ENCODE measurements at regions not wholly inside any gene's neighbourhood (a gene's known extent, or its start where the extent isn't known, plus 50 kb on each side); places are given as distances from the start of the nearest gene placed in this dataset.

- TF ChIP-seq CTCF (IDR thresholded peaks at IDR 0.05), result no peak
- TF ChIP-seq POLR2A (IDR thresholded peaks at IDR 0.05; ENCODE audit: low read depth), result no peak
- TF ChIP-seq POLR2AphosphoS5 (IDR thresholded peaks at IDR 0.05), result no peak
- TF ChIP-seq EP300 (IDR thresholded peaks at IDR 0.05), result no peak
These were observed 420.2 kb upstream of the CADM2 start for GRCh38 chr3:84538597-84538996.

All from esophagus muscularis mucosa (tissue), 4 donors.